ENCODE measurements at regions not wholly inside any gene's neighbourhood (a gene's known extent, or its start where the extent isn't known, plus 50 kb on each side); places are given as distances from the start of the nearest gene placed in this dataset.
"Not testable (repeated sequence)": the region's sequence is repeated elsewhere in the genome, so short reads cannot be mapped to it uniquely, and the experiment has no call there.

DNA sequence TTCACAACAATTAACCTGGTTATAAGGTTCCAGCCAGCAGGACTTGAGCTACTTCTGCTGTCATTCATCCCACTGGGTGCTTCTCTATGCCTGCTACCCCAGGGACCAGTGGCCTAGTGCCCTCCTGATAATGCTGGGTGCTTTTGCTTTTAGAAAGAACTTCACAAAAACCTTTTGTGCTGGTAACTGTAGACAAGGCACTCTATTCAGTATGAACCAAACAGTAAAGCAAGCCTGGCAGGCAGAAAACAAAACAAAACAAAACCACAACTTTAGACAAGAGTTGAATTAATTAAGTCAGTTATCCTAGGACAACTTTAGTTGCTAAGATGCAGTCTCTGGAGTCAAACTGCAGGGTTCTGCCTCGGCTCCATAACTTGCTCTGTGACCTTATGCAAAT is 61.9 kb upstream of the ADGRL2 start:
- DNase-seq (ENCODE audit: low spot score) = no peak
- TF ChIP-seq, protein P1, sequence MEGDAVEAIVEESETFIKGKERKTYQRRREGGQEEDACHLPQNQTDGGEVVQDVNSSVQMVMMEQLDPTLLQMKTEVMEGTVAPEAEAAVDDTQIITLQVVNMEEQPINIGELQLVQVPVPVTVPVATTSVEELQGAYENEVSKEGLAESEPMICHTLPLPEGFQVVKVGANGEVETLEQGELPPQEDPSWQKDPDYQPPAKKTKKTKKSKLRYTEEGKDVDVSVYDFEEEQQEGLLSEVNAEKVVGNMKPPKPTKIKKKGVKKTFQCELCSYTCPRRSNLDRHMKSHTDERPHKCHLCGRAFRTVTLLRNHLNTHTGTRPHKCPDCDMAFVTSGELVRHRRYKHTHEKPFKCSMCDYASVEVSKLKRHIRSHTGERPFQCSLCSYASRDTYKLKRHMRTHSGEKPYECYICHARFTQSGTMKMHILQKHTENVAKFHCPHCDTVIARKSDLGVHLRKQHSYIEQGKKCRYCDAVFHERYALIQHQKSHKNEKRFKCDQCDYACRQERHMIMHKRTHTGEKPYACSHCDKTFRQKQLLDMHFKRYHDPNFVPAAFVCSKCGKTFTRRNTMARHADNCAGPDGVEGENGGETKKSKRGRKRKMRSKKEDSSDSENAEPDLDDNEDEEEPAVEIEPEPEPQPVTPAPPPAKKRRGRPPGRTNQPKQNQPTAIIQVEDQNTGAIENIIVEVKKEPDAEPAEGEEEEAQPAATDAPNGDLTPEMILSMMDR (IDR thresholded peaks at IDR 0.05; ENCODE audit: borderline replicate concordance, control extremely low read depth, extremely low read depth, insufficient read depth, missing control alignments) = no peak
- in situ Hi-C loops (cut with MboI; ENCODE audit: low sequenced_read_pairs, unreplicated experiment) = no loop called here

DNA sequence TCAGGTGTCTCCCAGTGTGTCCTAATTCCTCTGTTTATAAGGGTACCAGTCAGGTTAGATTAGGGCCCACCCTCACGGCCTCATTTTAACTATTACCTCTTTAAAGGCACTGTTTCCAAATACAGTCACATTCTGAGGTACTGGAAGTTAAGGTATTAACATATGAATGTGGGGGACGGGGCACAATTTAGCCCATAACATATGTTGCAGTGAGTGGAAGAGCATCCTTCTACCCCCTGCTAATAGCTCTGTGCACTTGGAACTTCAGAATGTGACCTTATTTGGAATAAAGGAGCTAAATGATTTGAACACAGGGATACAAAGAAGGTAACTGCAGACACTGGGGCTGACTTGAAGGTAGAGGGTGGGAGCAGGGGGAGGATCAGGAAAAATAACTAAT is 67.3 kb upstream of the ADGRL2 start:
- TF ChIP-seq, protein P1 (IDR thresholded peaks at IDR 0.05; ENCODE audit: borderline replicate concordance, control extremely low read depth, extremely low read depth, insufficient read depth, missing control alignments) = no peak
- in situ Hi-C loops (cut with MboI; ENCODE audit: low sequenced_read_pairs, unreplicated experiment) = no loop called here
- no peak for DNase-seq (ENCODE audit: low spot score)

DNA sequence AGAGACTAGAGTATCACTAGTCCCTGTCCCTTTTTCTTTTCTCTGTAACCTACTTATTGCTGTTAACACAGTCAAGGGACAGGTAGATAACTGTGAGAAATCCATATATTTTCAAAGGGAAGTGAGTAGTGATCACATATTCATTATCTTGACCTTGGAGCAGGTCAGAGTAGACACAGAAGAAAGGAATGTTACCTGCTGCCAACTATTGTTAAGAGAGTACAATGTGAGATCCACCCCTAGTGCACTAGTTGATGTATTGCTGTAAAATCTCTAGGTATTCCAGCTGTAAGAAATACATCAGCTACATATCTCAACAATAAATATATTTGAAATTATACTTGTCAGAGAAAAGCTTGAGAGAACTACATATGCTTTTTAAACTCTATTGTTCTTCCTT is 68.7 kb upstream of the ADGRL2 start:
- no peak for DNase-seq (ENCODE audit: low spot score)

DNA sequence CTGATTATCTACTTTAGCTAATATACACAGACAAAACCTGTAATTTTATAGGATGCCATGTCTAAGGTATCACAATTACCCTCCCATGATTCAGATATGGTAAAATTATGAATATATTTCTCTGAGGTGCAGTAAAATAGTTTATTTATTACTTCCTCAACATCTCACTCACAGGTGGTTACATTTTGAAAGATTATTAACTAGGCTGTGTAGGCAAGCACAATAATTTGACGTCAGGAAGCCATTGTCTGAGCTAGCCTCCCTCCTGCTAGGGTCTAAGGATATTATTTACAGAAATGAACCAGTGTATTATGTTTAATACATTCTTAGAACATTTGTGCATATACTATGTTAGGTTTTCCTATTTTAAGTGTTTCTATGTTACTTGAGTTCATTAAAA is 69.9 kb upstream of the ADGRL2 start:
- TF ChIP-seq, protein P1 (IDR thresholded peaks at IDR 0.05; ENCODE audit: borderline replicate concordance, control extremely low read depth, extremely low read depth, insufficient read depth, missing control alignments) = no peak
- in situ Hi-C loops (cut with MboI; ENCODE audit: low sequenced_read_pairs, unreplicated experiment) = no loop called here

More for the DNA sequence above, 68.7 kb upstream of the ADGRL2 start:
- TF ChIP-seq, protein P1 (IDR thresholded peaks at IDR 0.05; ENCODE audit: borderline replicate concordance, control extremely low read depth, extremely low read depth, insufficient read depth, missing control alignments) = no peak
- in situ Hi-C loops (cut with MboI; ENCODE audit: low sequenced_read_pairs, unreplicated experiment) = no loop called here

DNA sequence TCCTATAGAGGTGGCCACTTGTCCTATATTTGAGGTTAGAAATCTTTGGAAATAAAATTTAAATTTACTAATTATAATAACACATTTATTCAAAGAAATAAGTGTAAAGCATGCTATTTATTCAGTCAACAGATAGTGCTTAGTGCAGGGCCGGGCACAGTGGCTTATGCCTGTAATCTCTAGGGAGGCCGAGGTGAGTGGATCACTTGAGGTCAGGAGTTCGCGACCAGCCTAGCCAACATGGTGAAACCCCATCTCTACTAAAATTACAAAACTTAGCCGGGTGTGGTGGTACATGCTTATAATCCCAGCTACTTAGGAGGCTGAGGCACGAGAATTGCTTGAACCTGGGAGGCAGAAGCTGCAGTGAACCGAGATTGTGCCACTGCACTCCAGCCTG is 70.4 kb upstream of the ADGRL2 start:
- in situ Hi-C loops (cut with MboI; ENCODE audit: low sequenced_read_pairs, unreplicated experiment) = not testable (repeated sequence)

More for the DNA sequence above, 69.9 kb upstream of the ADGRL2 start:
- DNase-seq (ENCODE audit: low spot score) = no peak

DNA sequence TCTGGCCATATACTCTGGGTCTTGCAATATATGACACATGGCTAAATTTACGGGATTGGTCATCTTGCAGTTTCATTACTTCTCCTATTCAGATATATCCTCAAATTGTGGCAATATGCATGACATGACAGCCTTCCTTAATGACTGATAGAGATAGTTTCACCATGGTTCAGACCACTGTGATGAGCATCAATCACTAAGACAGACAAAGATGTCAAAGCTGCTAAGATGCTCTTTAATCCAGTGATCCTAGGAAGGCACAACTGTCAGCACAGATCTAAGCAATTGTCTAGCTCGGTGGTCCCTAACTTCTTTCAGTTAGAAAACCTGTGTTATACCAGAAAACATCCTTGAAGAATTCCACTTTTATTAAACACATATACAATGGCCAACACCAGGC is 70.9 kb upstream of the ADGRL2 start:
- in situ Hi-C loops (cut with MboI; ENCODE audit: low sequenced_read_pairs, unreplicated experiment) = no loop called here
- no peak for DNase-seq (ENCODE audit: low spot score)
- TF ChIP-seq, protein P1 (IDR thresholded peaks at IDR 0.05; ENCODE audit: borderline replicate concordance, control extremely low read depth, extremely low read depth, insufficient read depth, missing control alignments) = no peak

More for the DNA sequence above, 70.4 kb upstream of the ADGRL2 start:
- not testable (repeated sequence) for DNase-seq (ENCODE audit: low spot score)

DNA sequence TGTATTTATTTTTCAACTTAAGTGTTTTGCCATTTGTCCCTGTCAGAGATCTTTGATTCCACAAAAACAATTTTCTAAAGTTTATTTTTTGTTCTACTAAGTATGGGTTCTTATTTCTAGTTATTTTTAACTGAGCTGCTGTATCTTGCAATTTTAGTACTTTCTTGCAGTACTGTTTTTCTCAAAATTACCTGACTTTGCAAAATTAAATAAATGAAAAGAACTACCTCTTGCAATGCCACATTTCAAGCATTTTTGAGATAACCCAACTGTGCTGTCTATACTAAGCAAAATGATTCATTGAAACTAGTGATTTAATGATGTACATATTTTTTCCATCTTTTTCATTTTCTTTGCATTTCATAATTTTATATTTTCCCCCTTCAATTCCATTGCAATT is 71.5 kb upstream of the ADGRL2 start:
- in situ Hi-C loops (cut with MboI; ENCODE audit: low sequenced_read_pairs, unreplicated experiment) = no loop called here
- no peak for DNase-seq (ENCODE audit: low spot score)
- TF ChIP-seq, protein P1 (IDR thresholded peaks at IDR 0.05; ENCODE audit: borderline replicate concordance, control extremely low read depth, extremely low read depth, insufficient read depth, missing control alignments) = no peak
